Left lobe of liver (tissue), 2 donors: ENCODE measurements at regions not wholly inside any gene's neighbourhood (a gene's known extent, or its start where the extent isn't known, plus 50 kb on each side); places are given as distances from the start of the nearest gene placed in this dataset.

Experiments
- ATAC-seq: fragments of 200-7000 bp; cut with Tn5 transposase; one replicate; pipeline ENCODE4 v1.9.1; 2020; ENCODE audit warnings: mild to moderate bottlenecking, moderate library complexity
- DNase-seq: peaks from one replicate; pipeline ENCODE4 v3.0.0-alpha.2; 2020; ENCODE audit warnings: low spot score
- donor health status: DM: no; HTN: no; CAD: no; lungs with moderate emphysema.
- donor health status: DM: no; HTN: yes; CAD: no.

GRCh38 chr2:216553482-216554240, 55.0 kb downstream of the RPL37A start:
- DNase-seq: no peak

GRCh38 chr2:216554286-216554685, 55.6 kb downstream of the RPL37A start:
- DNase-seq: no peak
- ATAC-seq: no peak

More at GRCh38 chr2:216553482-216554240, 55.0 kb downstream of the RPL37A start:
- no peak for ATAC-seq

GRCh38 chr2:216554755-216555154, 56.1 kb downstream of the RPL37A start:
- DNase-seq (no peak), ATAC-seq (no peak)

- ATAC-seq: peak; percentile 36
- no peak for DNase-seq
Observed at GRCh38 chr2:216555274-216555673, 56.6 kb downstream of the RPL37A start.

GRCh38 chr2:216556202-216556601, 57.6 kb downstream of the RPL37A start:
- ATAC-seq: no peak
- DNase-seq: no peak

- DNase-seq (no peak), ATAC-seq (no peak)
Observed at GRCh38 chr2:216557413-216557812, 58.8 kb downstream of the RPL37A start.

- ATAC-seq: no peak
- DNase-seq: no peak
Observed at GRCh38 chr2:216557820-216558219, 59.2 kb downstream of the RPL37A start.

GRCh38 chr2:216559625-216560156, 61.0 kb downstream of the RPL37A start:
- no peak for ATAC-seq
- DNase-seq: no peak

- no peak for ATAC-seq
Observed at GRCh38 chr2:216560838-216561270, 62.2 kb downstream of the RPL37A start.

GRCh38 chr2:216562696-216563435, 64.2 kb downstream of the RPL37A start:
- no peak for DNase-seq
- no peak for ATAC-seq

More at GRCh38 chr2:216560838-216561270, 62.2 kb downstream of the RPL37A start:
- DNase-seq: no peak

- no peak for DNase-seq
- no peak for ATAC-seq
Observed at GRCh38 chr2:216563646-216564045, 65.0 kb downstream of the RPL37A start.

GRCh38 chr2:216564611-216565010, 66.0 kb downstream of the RPL37A start:
- no peak for DNase-seq
- ATAC-seq: no peak

- no peak for ATAC-seq
- DNase-seq: no peak
Observed at GRCh38 chr2:216565956-216566355, 67.3 kb upstream of the IGFBP2 start.

GRCh38 chr2:216568576-216568975, 64.6 kb upstream of the IGFBP2 start:
- ATAC-seq: no peak
- no peak for DNase-seq

GRCh38 chr2:216569765-216570164, 63.5 kb upstream of the IGFBP2 start:
- DNase-seq (no peak), ATAC-seq (no peak)

- DNase-seq: no peak
- ATAC-seq: no peak
Observed at GRCh38 chr2:216570357-216570756, 62.9 kb upstream of the IGFBP2 start.

GRCh38 chr2:216571178-216571908, 61.9 kb upstream of the IGFBP2 start:
- peak; percentile 61 for DNase-seq
- ATAC-seq: peak; percentile 42

GRCh38 chr2:216571909-216572513, 61.2 kb upstream of the IGFBP2 start:
- ATAC-seq: peak; percentile 1

GRCh38 chr2:216572582-216573578, 60.3 kb upstream of the IGFBP2 start:
- peak; percentile 96 for DNase-seq
- peak; percentile 75 for ATAC-seq

More at GRCh38 chr2:216571909-216572513, 61.2 kb upstream of the IGFBP2 start:
- DNase-seq: no peak
